Panc1 (cell line): ENCODE measurements at regions not wholly inside any gene's neighbourhood (a gene's known extent, or its start where the extent isn't known, plus 50 kb on each side); places are given as distances from the start of the nearest gene placed in this dataset.

Experiments used
- ATAC-seq: fragments of 200-7000 bp; cut with Tn5 transposase; 2 replicates; pipeline ENCODE4 v1.9.1; 2020; ENCODE audit warnings: mild to moderate bottlenecking, moderate library complexity
- BruUV-seq: library from RNA; stranded (reverse); fragments of 400-500 nt; replicated peaks from 2 replicates; lab custom pipeline; 2021; lab: Mats Ljungman, UMichigan
- CTCF ChIA-PET: fragments of 300-600 bp; sonication (Branson Sonifier 250); formaldehyde crosslinking; loops from one replicate; lab custom pipeline; 2022; ENCODE audit warnings: antibody characterized with exemption; lab: Charles Lee
- POLR2A ChIA-PET: fragments of 300-600 bp; sonication (Branson Sonifier 250); formaldehyde crosslinking; loops from one replicate; lab custom pipeline; 2022; ENCODE audit warnings: antibody characterized with exemption; lab: Charles Lee
- DNase-seq: peaks from one replicate; pipeline ENCODE4 v3.0.0-alpha.2; 2010; ENCODE audit warnings: low read depth, low spot score
- H3K27ac ChIP-seq: 2 replicates; pipeline ENCODE4 v1.5.1; 2011; ENCODE audit warnings: mild to moderate bottlenecking, low read length, inconsistent platforms
- H3K27me3 ChIP-seq: fragments of 200-500 bp; sonication (Bioruptor generic); 2 replicates; pipeline ENCODE4 v1.6.0; 2014; ENCODE audit warnings: low read length, inconsistent platforms; ENCODE audit not compliant: control insufficient read depth, insufficient read depth
- H3K36me3 ChIP-seq: fragments of 200-500 bp; sonication (Bioruptor generic); 2 replicates; pipeline ENCODE4 v1.5.1; 2014; ENCODE audit warnings: inconsistent platforms, mild to moderate bottlenecking, low read length, moderate library complexity; ENCODE audit not compliant: control insufficient read depth, insufficient read depth
- H3K4me1 ChIP-seq: 2 replicates; pipeline ENCODE4 v1.5.1; 2011; ENCODE audit warnings: inconsistent platforms, mild to moderate bottlenecking, low read length, moderate library complexity; ENCODE audit not compliant: control insufficient read depth, insufficient read depth
- H3K4me3 ChIP-seq, 2 experiments: 2 replicates each; pipeline ENCODE4 v1.5.1; 2011 to 2012; ENCODE audit warnings: low read depth in 2 of 2, low read length in 2 of 2, mild to moderate bottlenecking in 2 of 2, inconsistent platforms in 1 of 2, moderate library complexity in 1 of 2
- H3K9me3 ChIP-seq: fragments of 200-500 bp; sonication (Bioruptor generic); 2 replicates; pipeline ENCODE4 v1.5.1; 2014; ENCODE audit warnings: low read depth, mild to moderate bottlenecking, inconsistent platforms, low read length, moderate library complexity; ENCODE audit not compliant: control insufficient read depth, insufficient read depth
- POLR2AphosphoS5 ChIP-seq: IDR thresholded peaks from 2 replicates; pipeline ENCODE4 v1.6.1; 2012; ENCODE audit warnings: mild to moderate bottlenecking, low read depth, low read length, moderate library complexity
- SIN3A ChIP-seq: IDR thresholded peaks from 2 replicates; pipeline ENCODE4 v1.6.1; 2012; ENCODE audit warnings: low read depth, mild to moderate bottlenecking, low read length, moderate library complexity, borderline replicate concordance; ENCODE audit not compliant: insufficient read depth
- TCF7L2 ChIP-seq: IDR thresholded peaks from 2 replicates; pipeline ENCODE4 v1.6.1; 2011; ENCODE audit warnings: mild to moderate bottlenecking, low read depth, low read length, inconsistent platforms
- in situ Hi-C: cut with HindIII; loops from 2 replicates; pipeline ENCODE4 v1.10.0; 2016; ENCODE audit warnings: low sequenced_read_pairs, low pct_unique_long_range_greater_than_20kb
- intact Hi-C: fragments of 100-400 bp; cut with micrococcal nuclease; formaldehyde crosslinking; loops from one replicate; pipeline ENCODE4 v1.10.0; 2022; ENCODE audit not compliant: unreplicated experiment
- TF ChIP-seq, protein P1 (sequence below), 2 experiments: IDR thresholded peaks; 2 replicates each; pipeline ENCODE4 v1.6.1; 2011 to 2012; ENCODE audit warnings: low read depth in 2 of 2, control low read depth in 1 of 2, low read length in 1 of 2, mild to moderate bottlenecking in 1 of 2, moderate library complexity in 1 of 2; ENCODE audit not compliant: insufficient read depth in 1 of 2
- TF ChIP-seq, protein P2 (sequence below): fragments of 450-650 bp; IDR thresholded peaks from 2 replicates; pipeline ENCODE4 v1.5.1; 2017; ENCODE audit warnings: mild to moderate bottlenecking

GRCh38 chr7:46321556-46322205, 400.6 kb upstream of the IGFBP3 start:
- Histone ChIP-seq H3K36me3 (no peaks in the 10 kb centered on the region), H3K4me1 (no peaks in the 10 kb centered on the region), H3K9me3 (no peaks in the 10 kb centered on the region), H3K4me3 (no peak overlapping the region), H3K27me3 (no peaks in the 10 kb centered on the region), H3K27ac (no peak overlapping the region)
- no peak for TF ChIP-seq SIN3A
- TF ChIP-seq, protein P1, sequence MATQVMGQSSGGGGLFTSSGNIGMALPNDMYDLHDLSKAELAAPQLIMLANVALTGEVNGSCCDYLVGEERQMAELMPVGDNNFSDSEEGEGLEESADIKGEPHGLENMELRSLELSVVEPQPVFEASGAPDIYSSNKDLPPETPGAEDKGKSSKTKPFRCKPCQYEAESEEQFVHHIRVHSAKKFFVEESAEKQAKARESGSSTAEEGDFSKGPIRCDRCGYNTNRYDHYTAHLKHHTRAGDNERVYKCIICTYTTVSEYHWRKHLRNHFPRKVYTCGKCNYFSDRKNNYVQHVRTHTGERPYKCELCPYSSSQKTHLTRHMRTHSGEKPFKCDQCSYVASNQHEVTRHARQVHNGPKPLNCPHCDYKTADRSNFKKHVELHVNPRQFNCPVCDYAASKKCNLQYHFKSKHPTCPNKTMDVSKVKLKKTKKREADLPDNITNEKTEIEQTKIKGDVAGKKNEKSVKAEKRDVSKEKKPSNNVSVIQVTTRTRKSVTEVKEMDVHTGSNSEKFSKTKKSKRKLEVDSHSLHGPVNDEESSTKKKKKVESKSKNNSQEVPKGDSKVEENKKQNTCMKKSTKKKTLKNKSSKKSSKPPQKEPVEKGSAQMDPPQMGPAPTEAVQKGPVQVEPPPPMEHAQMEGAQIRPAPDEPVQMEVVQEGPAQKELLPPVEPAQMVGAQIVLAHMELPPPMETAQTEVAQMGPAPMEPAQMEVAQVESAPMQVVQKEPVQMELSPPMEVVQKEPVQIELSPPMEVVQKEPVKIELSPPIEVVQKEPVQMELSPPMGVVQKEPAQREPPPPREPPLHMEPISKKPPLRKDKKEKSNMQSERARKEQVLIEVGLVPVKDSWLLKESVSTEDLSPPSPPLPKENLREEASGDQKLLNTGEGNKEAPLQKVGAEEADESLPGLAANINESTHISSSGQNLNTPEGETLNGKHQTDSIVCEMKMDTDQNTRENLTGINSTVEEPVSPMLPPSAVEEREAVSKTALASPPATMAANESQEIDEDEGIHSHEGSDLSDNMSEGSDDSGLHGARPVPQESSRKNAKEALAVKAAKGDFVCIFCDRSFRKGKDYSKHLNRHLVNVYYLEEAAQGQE (IDR thresholded peaks at IDR 0.05; ENCODE audit: insufficient read depth in 1 of 2, low read depth in 2 of 2, low read length in 1 of 2) = no peak
- TF ChIP-seq, protein P2, sequence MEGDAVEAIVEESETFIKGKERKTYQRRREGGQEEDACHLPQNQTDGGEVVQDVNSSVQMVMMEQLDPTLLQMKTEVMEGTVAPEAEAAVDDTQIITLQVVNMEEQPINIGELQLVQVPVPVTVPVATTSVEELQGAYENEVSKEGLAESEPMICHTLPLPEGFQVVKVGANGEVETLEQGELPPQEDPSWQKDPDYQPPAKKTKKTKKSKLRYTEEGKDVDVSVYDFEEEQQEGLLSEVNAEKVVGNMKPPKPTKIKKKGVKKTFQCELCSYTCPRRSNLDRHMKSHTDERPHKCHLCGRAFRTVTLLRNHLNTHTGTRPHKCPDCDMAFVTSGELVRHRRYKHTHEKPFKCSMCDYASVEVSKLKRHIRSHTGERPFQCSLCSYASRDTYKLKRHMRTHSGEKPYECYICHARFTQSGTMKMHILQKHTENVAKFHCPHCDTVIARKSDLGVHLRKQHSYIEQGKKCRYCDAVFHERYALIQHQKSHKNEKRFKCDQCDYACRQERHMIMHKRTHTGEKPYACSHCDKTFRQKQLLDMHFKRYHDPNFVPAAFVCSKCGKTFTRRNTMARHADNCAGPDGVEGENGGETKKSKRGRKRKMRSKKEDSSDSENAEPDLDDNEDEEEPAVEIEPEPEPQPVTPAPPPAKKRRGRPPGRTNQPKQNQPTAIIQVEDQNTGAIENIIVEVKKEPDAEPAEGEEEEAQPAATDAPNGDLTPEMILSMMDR = no peak
- TF ChIP-seq TCF7L2 = no peak
- no peak for TF ChIP-seq POLR2AphosphoS5
- CTCF ChIA-PET = no interaction called here
- POLR2A ChIA-PET = interaction anchor here (0.6 kb wide), 1 partner anchor 566 kb away, joined by 6 read pairs; no protein-coding TSS in a partner anchor
- in situ Hi-C loops = no loop called here
- BruUV-seq = no TSS peak
- no peak for DNase-seq
- ATAC-seq = no peak
- intact Hi-C loops = no loop called here

- ATAC-seq = no peak
- in situ Hi-C loops = no loop called here
- no peak overlapping the region for H3K27ac ChIP-seq
- ChIA-PET CTCF (no interaction called here), POLR2A (no interaction called here)
- H3K9me3 ChIP-seq = no peaks in the 10 kb centered on the region
- H3K4me1 ChIP-seq = no peaks in the 10 kb centered on the region
- no peak for DNase-seq
- TF ChIP-seq, protein P1 (IDR thresholded peaks at IDR 0.05; ENCODE audit: insufficient read depth in 1 of 2, low read depth in 2 of 2, low read length in 1 of 2) = no peak
- TF ChIP-seq, protein P2 = no peak
- no peak for TF ChIP-seq TCF7L2
- no peak for TF ChIP-seq SIN3A
- TF ChIP-seq POLR2AphosphoS5 = no peak
- no TSS peak for BruUV-seq
- H3K36me3 ChIP-seq = no peaks in the 10 kb centered on the region
- no peak overlapping the region for H3K4me3 ChIP-seq
- H3K27me3 ChIP-seq = no peaks in the 10 kb centered on the region
- intact Hi-C loops = no loop called here
Measured at GRCh38 chr7:46320956-46321355, 399.9 kb upstream of the IGFBP3 start.
